Suprapubic skin (tissue), 4 donors: ENCODE measurements at regions not wholly inside any gene's neighbourhood (a gene's known extent, or its start where the extent isn't known, plus 50 kb on each side); places are given as distances from the start of the nearest gene placed in this dataset.
"Not testable (repeated sequence)": the region's sequence is repeated elsewhere in the genome, so short reads cannot be mapped to it uniquely, and the experiment has no call there.

Experiments
- DNase-seq, 2 donors: peaks; one replicate each; pipeline ENCODE4 v3.0.0-alpha.2; 2019; ENCODE audit warnings: low spot score in 2 of 2
- H3K27ac ChIP-seq: fragments of 200-600 bp; sonication (generic); one replicate; pipeline ENCODE4 v1.5.1; 2019
- H3K27me3 ChIP-seq: fragments of 200-600 bp; sonication (generic); one replicate; pipeline ENCODE4 v1.5.1; 2019
- H3K36me3 ChIP-seq: fragments of 200-600 bp; sonication (generic); one replicate; pipeline ENCODE4 v1.5.1; 2019
- H3K4me1 ChIP-seq: fragments of 200-600 bp; sonication (generic); one replicate; pipeline ENCODE4 v1.5.1; 2019
- H3K4me3 ChIP-seq: fragments of 200-600 bp; sonication (generic); one replicate; pipeline ENCODE4 v1.5.1; 2019; ENCODE audit warnings: mild to moderate bottlenecking
- H3K9me3 ChIP-seq: fragments of 200-600 bp; sonication (generic); one replicate; pipeline ENCODE4 v1.5.1; 2019
- CTCF ChIP-seq, 2 donors: fragments of 200-600 bp in 1 of 2; fragments of 450-650 bp in 1 of 2; sonication (generic) in 1 of 2; IDR thresholded peaks; one replicate each; pipeline ENCODE4 v1.5.1; 2016 to 2019; ENCODE audit warnings: antibody characterized with exemption in 2 of 2, mild to moderate bottlenecking in 1 of 2, moderate library complexity in 1 of 2
- EP300 ChIP-seq: sonication (generic); formaldehyde crosslinking; IDR thresholded peaks from one replicate; pipeline ENCODE4 v1.6.1; 2017; ENCODE audit warnings: antibody characterized with exemption
- POLR2A ChIP-seq, 2 donors: fragments of 450-650 bp; IDR thresholded peaks; one replicate each; pipeline ENCODE4 v1.6.1; 2017; ENCODE audit warnings: antibody characterized with exemption in 2 of 2, mild to moderate bottlenecking in 2 of 2, moderate library complexity in 2 of 2
- POLR2AphosphoS5 ChIP-seq, 3 donors: sonication (generic); formaldehyde crosslinking; IDR thresholded peaks; one replicate each; pipeline ENCODE4 v1.6.1; 2017; ENCODE audit warnings: antibody characterized with exemption in 3 of 3
- WGBS: methylation state at CpG from one replicate; pipeline ENCODE4 v1.1.5; 2018; 5-methylcytosine and 5-hydroxymethylcytosine counted together

GRCh38 chr13:88507909-88508308 lies 836.7 kb downstream of the SLITRK5 start:
- no peak overlapping the region for H3K4me3 ChIP-seq
- no peaks in the 10 kb centered on the region for H3K27me3 ChIP-seq
- H3K36me3 ChIP-seq: no peaks in the 10 kb centered on the region
- 62% methylated on average over 1 of the region's 1 CpG for WGBS
- no peaks in the 10 kb centered on the region for H3K4me1 ChIP-seq
- DNase-seq: no peak
- H3K27ac ChIP-seq: no peak overlapping the region
- TF ChIP-seq POLR2A (IDR thresholded peaks at IDR 0.05) (no peak), CTCF (IDR thresholded peaks at IDR 0.05) (no peak), POLR2AphosphoS5 (IDR thresholded peaks at IDR 0.05) (no peak), EP300 (no peak)
- peaks cover 10% of the 10 kb centered on the region for H3K9me3 ChIP-seq

DNA sequence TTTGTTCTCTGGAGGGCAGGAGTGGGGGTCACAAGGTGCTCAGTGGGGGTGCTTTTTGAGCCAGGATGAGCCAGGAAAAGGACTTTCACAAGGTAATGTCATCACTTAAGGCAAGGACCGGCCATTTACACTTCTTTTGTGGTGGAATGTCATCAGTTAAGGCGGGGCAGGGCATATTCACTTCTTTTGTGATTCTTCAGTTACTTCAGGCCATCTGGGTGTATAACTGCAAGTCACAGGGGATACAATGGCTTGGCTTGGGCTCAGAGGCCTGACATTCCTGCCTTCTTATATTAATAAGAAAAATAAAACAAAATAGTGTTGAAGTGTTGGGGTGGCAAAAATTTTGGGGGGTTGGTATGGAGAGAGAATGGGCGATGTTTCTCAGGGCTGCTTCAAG lies 841.8 kb downstream of the SLITRK5 start:
- H3K4me1 ChIP-seq, H3K27me3 ChIP-seq, DNase-seq, H3K9me3 ChIP-seq, H3K4me3 ChIP-seq, H3K36me3 ChIP-seq, H3K27ac ChIP-seq: not testable (repeated sequence)
- WGBS: 98% methylated on average over 3 of the region's 3 CpGs

GRCh38 chr13:88526186-88526852 lies 855.1 kb downstream of the SLITRK5 start:
- H3K9me3 ChIP-seq: no peaks in the 10 kb centered on the region
- no peak for DNase-seq
- no peaks in the 10 kb centered on the region for H3K36me3 ChIP-seq
- H3K27ac ChIP-seq: no peak overlapping the region
- 54% methylated on average over 6 of the region's 6 CpGs for WGBS
- H3K4me1 ChIP-seq: no peaks in the 10 kb centered on the region
- no peak overlapping the region for H3K4me3 ChIP-seq
- TF ChIP-seq EP300 (no peak), CTCF (IDR thresholded peaks at IDR 0.05) (no peak), POLR2AphosphoS5 (IDR thresholded peaks at IDR 0.05) (no peak), POLR2A (IDR thresholded peaks at IDR 0.05) (no peak)
- no peaks in the 10 kb centered on the region for H3K27me3 ChIP-seq

DNA sequence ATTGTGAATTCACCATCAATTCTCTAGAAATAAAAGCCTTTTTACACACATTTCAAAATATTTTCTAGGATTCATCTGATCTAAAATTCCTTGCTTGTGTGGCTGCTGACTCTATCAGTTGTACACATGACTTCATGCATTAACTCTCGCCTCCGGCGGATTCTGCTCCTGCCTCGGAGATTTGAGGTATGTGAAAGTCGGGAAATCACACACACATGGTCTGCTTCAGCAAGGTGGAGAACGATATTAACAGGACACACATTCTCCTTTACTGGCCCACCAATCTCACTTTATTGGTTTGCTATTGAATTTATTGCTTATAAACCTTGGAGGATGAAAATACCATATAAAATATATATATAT lies 855.7 kb downstream of the SLITRK5 start:
- H3K27ac ChIP-seq: no peak overlapping the region
- WGBS: 80% methylated on average over 6 of the region's 6 CpGs
- H3K27me3 ChIP-seq: no peaks in the 10 kb centered on the region
- DNase-seq: no peak
- no peak overlapping the region for H3K4me3 ChIP-seq
- H3K9me3 ChIP-seq: no peaks in the 10 kb centered on the region
- TF ChIP-seq POLR2AphosphoS5 (IDR thresholded peaks at IDR 0.05) (no peak), EP300 (no peak), CTCF (IDR thresholded peaks at IDR 0.05) (no peak), POLR2A (IDR thresholded peaks at IDR 0.05) (no peak)
- H3K36me3 ChIP-seq: no peaks in the 10 kb centered on the region
- no peaks in the 10 kb centered on the region for H3K4me1 ChIP-seq

DNA sequence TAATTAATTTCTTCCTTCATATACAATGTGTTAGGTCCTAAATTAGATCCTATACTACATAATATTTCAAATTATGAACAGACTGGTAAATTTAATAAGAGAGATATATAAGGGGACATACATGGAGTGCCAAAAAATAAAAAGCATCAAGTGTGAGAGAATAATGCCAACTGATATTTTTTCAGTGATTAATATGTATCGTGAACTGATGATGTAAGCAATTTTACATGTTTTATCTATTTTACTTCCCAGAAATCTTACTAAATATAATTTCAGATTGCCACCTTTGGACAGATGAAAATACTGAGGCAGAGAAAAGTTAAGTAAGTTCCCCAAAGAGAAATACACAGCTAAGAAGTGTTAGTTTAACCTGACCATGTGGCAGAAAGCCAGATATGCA lies 870.8 kb downstream of the SLITRK5 start:
- H3K27ac ChIP-seq: no peak overlapping the region
- no peaks in the 10 kb centered on the region for H3K9me3 ChIP-seq
- no peaks in the 10 kb centered on the region for H3K36me3 ChIP-seq
- no peaks in the 10 kb centered on the region for H3K27me3 ChIP-seq
- WGBS: 93% methylated on average over 1 of the region's 1 CpG
- no peaks in the 10 kb centered on the region for H3K4me1 ChIP-seq
- no peak for DNase-seq
- H3K4me3 ChIP-seq: no peak overlapping the region
- no peak for TF ChIP-seq POLR2AphosphoS5 (IDR thresholded peaks at IDR 0.05)
- no peak for TF ChIP-seq CTCF (IDR thresholded peaks at IDR 0.05)
- no peak for TF ChIP-seq POLR2A (IDR thresholded peaks at IDR 0.05)
- TF ChIP-seq EP300: no peak

DNA sequence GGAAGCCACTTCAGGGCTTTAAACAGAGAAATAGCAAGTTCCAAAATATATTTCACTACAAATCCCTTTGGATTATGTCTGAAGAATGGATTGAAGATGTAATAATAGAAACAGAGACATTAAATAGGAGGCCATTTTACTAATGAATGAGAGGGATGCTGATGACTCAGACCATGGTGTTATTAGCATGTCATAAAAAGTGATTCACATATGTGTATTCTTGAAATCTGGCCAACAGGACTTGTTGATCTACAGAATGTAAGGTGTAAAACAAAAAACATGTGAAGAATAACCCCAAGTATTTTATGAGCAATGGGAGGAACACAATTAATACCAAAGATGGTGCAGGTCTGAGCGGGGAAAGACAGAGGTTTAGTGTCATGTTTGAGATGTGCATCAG lies 873.7 kb downstream of the SLITRK5 start:
- Histone ChIP-seq H3K4me1 (no peaks in the 10 kb centered on the region), H3K27ac (no peak overlapping the region), H3K9me3 (no peaks in the 10 kb centered on the region), H3K36me3 (no peaks in the 10 kb centered on the region), H3K27me3 (no peaks in the 10 kb centered on the region), H3K4me3 (no peak overlapping the region)
- TF ChIP-seq POLR2A (IDR thresholded peaks at IDR 0.05) (no peak), CTCF (IDR thresholded peaks at IDR 0.05) (no peak), POLR2AphosphoS5 (IDR thresholded peaks at IDR 0.05) (no peak), EP300 (no peak)
- WGBS: 81% methylated on average over 1 of the region's 1 CpG
- no peak for DNase-seq
